ENCODE measurements at regions not wholly inside any gene's neighbourhood (a gene's known extent, or its start where the extent isn't known, plus 50 kb on each side); places are given as distances from the start of the nearest gene placed in this dataset.
"Not testable (repeated sequence)": the region's sequence is repeated elsewhere in the genome, so short reads cannot be mapped to it uniquely, and the experiment has no call there.

DNA sequence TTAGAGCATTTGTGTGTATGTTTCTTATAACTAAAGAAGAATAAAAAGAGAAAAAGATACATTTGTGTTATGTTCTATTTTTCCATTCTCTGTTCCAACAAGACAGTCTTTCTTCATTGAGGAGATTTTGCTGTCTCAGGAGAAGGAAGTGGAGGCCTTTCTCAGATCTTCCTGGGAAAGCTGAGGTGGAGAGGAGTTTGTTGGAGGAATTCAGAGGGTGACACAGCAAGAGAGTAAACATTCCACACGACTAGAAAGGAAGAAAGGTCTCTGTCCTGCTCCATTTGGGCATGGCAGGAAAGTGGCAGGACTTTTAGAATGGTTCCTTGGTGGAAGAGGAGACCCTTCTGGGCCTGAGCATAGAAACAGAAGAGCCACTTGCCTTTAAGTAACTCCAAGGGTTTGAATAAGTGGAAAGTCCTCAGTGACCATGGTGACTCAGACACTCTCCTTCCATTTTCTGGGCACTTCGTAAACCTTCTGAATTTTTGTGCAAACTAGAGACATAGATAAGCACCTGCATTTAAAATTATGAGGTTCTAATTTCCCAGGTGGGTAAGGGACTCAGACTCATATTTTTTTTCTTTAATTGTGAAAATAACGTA lies 52.3 kb upstream of the COL5A2 start:
- no peak for DNase-seq (ENCODE audit: low spot score)

DNA sequence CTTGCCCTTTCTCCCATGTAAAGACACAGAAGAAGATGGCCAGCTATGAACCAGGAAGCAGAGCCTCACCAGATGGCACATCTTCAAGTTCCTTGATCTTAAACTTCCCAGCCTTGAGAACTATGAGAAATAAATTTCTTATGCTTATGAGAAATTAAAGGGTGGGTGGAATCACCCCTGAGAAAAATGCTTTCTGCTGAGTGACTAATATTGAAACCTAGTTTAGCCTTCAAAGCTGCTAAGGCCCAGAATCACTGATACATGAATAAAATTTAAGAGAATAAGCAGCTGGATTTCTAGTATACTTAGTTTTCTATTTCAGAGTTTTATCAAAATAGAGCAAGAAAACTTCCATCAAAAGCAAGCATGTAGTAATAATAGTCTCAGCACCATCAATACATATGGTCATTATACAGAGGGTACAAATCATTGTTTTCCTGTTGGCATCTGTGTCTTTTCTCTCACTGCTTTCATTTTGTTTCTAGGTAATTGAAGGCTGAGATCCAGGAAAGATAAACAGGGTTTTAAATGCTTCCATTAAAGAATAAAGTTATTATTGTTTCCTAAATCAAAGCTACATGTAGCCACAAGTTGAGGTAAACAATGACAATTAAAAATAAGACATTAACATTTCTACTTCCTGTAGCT lies 53.3 kb upstream of the COL5A2 start:
- DNase-seq (ENCODE audit: low spot score): no peak

DNA sequence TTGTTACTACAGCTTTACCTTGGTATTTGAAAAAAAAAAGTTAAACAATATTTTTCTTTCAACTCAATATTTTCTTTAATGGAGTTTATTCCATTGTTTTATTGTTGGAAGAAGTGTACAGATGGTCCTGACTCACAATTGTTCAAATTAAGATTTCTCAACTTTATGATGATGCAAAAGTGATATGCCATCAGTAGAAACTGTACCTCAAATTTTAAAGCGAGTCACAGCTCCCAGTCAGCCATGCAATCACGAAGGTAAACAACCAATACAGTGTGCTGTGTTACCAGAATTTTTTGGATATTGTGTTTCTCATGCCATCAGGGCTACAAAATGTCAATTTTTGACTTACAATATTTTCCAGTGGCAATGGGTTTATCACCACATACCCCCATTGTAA lies 54.0 kb upstream of the COL5A2 start:
- no peak for DNase-seq (ENCODE audit: low spot score)

DNA sequence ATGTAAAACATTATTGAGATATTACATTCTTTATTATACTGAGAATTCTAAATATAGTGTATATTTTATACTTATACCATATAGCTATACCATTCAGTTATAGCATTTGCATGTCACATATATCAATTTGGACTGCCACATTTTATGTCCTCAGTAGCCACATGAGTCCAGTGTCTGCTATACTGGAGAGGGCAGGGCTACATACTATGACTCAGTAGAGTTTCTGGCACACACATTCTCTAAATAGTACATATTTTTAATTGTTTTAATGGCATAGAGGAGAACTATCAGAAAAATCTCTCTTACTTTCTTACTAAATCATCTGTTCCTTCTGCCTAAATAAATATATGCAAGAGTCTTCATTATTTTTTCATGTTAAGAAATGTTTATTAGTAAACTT lies 55.4 kb upstream of the COL5A2 start:
- DNase-seq (ENCODE audit: low spot score): no peak

DNA sequence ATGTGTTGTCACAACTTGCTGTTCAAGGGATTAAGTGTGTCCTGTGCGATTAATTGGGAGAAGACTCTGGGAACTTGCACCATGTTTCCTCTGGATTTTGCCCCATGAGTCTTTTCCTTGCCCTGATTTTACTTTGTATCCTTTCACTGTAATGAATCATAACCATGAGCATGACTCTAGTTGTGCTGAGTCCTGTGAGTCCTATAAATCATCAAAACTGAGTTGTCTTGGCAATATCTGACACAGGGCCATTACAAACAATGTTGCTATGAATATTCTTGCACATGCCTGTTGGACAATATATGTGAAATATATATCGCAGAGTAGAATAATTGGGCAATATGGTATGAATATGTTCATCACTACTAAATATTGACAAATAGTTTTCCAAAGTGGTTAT lies 56.5 kb upstream of the COL5A2 start:
- DNase-seq (ENCODE audit: low spot score): no peak

DNA sequence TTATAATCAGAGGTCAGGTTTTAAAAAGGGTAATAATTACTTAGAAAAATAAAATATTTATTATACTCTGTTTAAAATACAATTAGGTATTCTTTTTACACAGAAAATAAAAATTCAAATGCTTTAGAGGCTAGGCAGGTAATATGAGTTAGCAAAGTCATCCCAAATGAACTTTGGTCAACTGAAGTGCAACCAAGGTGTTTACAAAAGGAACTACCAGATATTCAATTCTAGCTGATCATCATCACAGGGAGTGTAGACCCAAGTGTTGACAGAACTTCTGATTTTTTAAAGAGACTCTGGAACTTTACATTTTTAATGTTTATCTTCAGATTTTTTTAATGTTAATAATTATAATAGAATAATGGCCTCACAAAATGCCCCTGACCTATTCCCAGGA lies 59.3 kb upstream of the COL5A2 start:
- no peak for DNase-seq (ENCODE audit: low spot score)

DNA sequence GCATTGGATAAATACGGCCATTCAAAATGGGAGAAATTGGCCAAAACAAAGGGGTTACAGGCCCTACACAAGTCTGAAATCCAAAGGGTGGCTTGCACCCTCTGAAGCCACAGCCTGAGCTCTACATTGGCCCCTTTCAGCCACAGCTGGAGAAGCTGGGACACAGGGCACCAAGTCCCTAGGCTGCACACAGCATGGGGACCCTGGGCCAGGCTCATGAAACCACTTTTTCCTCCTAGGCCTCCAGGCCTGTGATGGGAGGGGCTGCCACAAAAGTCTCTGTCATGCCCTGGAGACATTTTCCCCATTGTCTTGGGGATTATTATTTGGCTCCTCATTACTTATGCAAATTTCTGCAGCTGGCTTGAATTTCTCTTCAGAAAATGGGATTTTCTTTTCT lies 64.3 kb upstream of the COL5A2 start:
- DNase-seq (ENCODE audit: low spot score): not testable (repeated sequence)

DNA sequence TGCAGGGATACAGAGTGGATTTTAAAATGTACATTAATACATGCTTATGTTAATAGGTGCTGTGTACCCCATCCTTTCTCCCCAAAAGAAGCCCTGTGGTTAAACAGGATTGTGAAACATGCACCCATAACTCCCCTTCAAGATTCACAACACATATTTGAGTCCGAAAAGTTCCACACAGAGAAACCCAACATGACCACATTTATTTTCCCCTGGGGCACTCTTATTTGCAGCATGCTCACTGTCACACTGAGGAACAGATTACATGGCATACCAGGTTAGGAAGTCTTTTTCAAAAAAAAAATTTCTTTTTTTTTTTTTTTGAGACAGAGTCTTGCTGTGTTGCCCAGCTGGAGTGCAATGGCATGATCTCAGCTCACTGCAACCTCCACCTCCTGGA lies 67.7 kb upstream of the COL5A2 start:
- DNase-seq (ENCODE audit: low spot score): no peak

DNA sequence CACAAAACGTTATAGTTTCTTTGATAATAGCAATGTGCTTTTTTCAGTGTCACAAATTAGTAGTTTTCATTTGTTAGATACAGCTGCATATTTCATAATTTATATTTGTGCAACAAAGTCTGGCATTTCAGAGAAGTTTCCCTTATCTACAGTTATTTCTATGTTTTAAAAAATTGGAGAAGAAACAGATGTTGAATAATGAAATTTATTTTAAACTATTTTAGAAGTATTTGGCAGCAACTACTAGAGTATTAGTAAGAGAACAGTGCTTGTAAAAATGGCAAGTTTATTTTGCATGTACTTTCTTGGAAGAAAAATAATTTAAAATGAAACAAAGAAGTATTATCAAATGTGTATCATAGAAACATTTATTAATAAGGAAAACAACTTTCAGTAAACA lies 68.6 kb upstream of the COL5A2 start:
- DNase-seq (ENCODE audit: low spot score): no peak

DNA sequence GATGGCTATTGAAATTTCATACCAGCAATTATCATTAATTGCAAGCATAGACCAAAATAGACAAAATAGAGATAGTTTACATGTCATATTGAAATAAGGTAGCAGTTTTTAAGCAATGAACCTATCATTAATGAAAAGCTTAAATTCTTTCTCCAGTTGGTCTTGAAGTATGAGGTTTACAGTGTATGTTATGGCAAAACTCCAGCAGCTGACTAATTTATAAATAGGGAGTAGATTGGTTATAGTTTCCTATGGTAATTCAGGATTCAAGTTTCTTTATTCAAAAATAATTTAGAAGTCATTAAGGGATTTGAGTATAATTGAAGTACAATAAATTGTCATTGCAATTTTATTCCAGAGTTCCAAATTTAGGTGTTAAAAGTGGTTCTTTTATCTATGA lies 69.6 kb upstream of the COL5A2 start:
- no peak for DNase-seq (ENCODE audit: low spot score)

DNA sequence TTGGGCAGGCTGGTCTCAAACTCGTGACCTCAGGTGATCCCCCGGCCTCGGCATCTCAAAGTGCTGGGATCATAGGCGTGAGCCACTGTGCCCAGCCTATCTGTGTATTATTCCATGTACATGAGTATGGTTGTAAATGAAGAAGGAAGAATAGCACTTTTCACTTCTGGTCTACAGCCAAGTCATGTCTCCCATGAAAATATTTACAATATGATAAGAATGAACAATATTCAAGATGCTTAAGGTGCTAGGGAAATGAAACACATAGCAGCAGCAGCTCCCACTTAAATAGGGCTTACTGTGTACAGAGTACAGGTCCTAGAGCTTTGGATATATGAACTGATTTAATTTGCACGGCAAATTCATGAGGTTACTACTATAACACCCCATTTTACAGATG lies 70.3 kb upstream of the COL5A2 start:
- DNase-seq (ENCODE audit: low spot score): no peak

DNA sequence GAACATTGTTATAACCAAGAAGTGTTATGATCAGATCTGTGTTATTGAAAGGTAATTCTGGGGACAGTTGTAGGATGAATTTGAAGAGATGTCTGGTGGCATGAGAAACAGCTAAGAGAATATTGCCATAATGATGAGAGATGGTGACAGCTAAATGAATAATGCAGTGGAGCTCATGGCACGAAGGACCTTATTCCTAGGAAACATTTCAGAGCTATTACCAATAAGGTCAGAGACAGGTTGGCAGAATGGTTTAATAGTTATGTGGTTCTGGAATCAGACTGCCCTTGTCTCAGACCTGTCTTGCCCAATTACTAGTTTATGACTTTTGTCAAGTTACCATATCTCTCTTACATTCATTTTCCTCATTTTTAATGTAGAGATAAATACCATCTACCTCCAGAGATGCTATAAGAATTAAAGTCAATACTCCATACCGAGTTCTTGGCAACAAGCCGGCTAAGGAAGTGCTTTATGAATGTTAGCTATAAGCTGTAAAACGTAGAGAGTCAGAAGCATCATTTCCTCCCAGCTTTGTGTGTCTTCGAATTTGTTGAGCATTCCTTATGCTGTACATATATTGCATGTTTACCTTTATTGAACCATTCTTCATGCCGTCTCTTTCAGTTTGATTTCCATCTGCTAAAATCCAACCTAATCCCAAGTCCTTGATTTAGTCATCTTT lies 73.6 kb upstream of the COL5A2 start:
- DNase-seq (ENCODE audit: low spot score): no peak

DNA sequence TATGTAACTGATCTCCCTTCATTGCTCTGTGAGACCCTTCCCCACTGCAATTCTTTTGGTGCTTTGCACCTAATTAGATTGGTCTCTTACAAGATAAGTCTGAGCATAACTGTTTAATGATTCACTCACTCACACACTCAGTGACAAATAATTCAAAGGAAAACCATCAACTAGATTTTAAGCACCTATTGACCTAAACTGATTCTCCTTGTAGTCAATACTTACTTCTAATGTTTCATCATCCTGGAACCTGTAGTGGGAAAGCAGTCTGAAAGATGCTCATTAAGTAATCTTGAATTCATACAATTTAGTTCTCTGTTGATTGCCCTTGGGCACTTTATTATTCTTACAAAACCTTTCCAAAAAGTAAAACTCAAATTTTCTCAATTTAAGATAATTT lies 74.3 kb upstream of the COL5A2 start:
- DNase-seq (ENCODE audit: low spot score): no peak

DNA sequence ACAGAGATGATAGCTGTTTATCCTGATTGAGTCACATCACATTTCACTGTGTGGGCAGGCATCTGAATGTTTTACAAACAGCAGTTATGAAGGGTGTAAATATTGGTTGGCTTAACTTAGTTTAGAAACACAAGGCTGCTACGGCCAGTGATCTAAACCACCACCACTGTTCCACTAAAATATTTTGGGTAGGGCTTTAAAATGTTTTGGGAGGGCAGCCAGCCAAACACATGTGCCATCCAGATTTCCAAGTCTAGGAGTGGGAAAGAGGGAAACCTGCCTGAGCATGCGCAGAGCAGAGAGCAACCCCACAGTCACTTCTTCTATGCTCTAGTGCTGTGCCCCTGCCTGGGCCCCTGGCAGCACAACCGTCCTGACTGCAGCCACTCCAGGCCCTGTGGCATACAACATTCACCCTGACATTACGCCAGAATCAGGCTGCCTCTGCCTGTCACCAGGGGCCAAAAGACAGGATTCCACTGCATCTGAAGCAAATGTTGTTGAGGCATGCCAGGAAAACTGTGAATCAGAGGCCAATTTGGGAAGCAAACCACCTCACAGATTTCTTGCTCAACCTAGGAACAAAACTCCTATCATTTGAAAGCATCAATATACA lies 74.8 kb upstream of the COL5A2 start:
- DNase-seq (ENCODE audit: low spot score): no peak

DNA sequence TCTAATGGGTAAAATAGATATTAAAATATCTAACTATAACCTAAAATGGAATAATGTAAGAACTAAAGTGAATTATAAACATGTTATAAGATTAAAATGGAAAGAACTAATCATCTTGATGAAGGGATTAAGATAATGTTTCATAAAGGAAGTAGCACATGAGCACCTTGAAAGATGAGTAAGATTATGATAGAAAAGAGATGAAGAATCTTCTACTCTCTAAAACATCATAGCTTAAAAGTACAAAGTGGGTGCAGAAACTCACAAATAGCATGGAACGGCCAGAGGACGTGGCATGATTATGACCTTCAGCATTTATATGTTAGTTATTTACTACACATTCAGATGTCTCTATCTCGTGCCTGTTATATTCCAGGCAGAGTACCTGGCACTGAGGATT lies 76.2 kb upstream of the COL5A2 start:
- DNase-seq (ENCODE audit: low spot score): no peak

DNA sequence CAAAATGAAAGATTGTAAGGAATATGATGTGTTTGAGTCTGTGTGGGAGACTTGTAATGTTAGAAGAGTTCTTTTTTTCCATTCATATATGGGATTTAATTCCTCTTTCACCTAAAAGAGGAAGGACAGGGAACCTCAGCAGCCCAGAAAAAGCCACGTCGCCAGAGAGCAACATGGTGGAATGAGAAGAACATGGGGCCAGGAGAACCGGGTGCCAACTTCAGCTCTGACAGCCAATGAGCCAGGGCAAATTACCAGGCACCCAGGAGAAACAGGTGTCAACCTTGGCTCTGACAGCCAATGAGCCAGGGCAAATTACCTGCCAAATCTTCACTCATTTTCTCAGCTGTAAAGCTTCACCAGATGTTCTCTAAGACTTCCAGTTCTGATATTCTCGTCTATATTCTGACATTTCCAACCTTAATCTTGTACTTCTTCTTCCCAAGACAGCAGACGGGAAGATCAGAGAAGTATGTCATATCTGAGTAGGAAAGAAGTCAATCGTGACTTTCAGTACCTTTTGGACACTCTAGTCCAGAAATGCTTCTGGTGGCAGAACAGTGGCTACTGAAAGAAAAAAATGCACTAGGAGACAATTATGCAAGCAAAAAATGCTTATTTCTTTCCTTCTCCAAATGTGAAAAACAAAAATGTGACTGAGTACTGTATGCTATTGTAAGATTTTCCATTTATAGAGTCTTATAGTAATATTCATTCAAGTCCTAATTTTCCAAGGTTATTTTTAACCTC lies 79.2 kb upstream of the COL5A2 start:
- no peak for DNase-seq (ENCODE audit: low spot score)

DNA sequence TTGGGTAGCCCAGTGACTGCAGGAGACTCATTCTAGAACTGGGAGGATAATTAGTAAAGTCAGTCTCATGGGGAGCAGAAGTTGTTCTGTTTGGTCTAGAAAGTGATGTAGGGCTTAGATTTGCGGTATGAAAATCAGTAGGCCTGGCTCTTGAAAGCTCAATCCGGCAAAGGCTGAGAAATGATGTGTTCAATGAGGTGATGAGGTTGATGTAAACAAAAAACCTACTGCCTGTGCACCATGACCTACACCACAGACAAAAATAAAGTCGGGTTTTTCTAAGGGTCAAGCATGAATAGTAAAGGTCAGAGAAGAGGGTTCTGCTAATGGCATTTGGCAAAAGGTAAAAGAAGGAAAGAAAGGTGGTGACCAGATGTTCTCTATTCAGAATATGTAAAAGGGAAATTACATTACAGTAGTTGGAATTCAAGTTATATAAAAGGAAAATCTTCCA lies 80.8 kb upstream of the COL5A2 start:
- no peak for DNase-seq (ENCODE audit: low spot score)

DNA sequence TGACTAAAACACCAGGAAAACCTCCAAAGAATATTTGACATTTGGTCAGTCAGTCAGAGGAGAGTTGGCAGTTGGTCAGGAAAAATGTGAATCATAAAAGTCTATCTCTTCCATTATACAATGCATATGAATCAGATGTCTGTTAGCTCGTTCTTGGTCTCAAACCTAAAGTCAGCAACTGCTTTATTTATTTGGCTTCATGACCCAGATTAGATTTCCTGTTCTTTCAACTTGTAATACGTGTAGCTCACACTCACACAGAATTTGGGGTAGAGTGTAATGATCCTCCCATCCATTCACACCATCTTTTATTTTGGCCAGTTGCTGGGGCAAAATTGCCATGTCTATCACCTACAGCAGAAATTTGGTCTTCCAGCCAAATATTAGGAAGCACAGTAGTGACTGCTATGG lies 81.9 kb upstream of the COL5A2 start:
- DNase-seq (ENCODE audit: low spot score): no peak

DNA sequence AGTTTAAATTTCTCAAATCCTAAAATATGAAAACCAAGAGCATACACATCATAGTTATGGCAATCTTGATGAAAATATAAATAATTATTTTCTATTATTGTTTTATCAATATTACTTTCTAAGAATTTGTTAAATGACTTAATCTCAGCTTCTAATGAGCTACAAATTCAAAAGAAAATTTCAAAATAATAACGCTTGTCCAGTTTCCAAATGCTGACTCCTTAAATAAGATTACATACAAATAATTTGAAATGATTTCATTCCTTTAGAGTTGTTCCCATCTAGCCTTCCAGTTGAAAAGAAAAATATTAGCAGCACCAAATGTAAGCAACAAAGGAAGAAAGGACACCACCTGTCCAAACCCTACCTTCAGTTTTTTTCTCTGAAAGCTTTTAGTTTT lies 82.4 kb upstream of the COL5A2 start:
- DNase-seq (ENCODE audit: low spot score): no peak

DNA sequence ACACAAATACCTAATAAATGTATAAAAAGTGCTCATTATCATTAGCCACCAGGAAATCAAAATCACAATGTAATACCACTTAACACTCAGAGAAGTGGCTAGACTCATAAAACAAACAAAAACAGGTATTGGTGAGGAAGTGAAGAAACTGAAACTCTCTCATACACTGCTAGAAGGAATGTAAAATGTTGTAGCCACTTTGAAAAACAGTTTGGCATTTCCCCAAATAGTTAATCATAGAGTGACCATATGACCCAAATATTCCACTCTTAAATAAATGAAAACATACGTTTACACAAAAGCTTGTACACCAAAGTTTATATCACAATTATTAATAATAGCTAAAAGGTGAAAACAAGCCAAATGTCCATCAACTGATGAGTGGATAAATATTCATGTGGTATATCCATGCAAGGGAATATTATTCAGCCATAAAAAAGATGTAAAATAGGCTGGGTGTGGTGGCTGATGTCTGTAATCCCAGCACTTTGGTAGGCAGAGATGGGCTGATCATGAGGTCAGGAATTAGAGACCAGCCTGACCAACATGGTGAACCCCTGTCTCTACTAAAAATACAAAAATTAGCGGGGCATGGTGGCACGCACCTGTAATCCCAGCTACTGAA lies 86.2 kb upstream of the COL5A2 start:
- DNase-seq (ENCODE audit: low spot score): no peak

DNA sequence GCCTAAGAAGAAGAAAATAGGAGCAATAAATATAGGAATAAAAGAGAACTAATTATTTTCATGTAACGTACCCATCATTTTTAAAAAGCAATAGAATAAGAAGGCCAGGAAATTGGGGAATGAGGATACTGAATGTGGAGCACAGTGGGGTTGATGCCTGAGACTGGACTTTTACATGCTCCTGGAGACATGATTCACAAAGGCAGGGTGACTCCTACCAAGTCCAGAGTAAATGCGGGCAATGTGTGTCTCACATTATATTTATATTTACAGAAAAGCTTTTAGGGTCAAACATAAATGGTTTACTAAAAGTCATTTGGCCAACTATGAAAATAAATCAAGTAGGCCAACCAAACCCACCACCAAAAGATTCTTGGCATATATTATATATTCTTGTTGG lies 87.9 kb upstream of the COL5A2 start:
- no peak for DNase-seq (ENCODE audit: low spot score)

DNA sequence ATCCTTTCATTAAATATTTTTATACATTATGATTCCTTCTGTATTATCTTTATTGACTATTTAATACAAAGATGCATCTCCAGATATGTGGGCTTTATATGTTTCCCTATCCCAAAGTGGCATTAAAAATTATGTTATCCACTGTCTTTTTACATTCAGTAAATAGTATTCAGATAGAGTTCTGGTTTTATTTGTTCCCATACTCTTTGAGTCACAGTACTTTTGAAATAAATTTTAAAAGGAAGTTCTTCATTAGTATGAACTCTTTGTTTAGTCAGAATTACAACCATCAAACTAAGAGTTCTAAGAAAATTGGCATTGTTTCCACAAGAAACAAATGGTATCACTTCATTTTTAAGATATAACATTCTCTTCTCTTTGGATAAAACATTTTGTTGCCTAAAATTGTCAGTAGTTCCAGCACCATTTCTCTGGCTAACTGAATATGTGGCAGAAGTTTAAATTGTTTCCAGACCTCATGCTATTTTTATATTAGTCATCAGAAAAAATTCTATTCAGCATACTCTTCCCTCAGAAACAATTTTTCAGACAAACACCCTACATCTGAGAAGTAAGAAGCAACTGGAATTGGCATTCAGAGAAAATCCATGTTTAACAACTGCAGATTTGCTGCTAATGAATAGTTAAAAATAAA lies 88.5 kb upstream of the COL5A2 start:
- no peak for DNase-seq (ENCODE audit: low spot score)
